ENCODE measurements at regions not wholly inside any gene's neighbourhood (a gene's known extent, or its start where the extent isn't known, plus 50 kb on each side); places are given as distances from the start of the nearest gene placed in this dataset.

GRCh38 chr15:35696767-35697231 is 150.8 kb upstream of the DPH6 start:
- DNase-seq (ENCODE audit: extremely low read depth in 1 of 4, low spot score in 3 of 4) (peak in 3 of 4 experiments; percentile 8 to 53 (median 24)), ATAC-seq (peak; percentile 80), FAIRE-seq (no peak)
- ChIA-PET CTCF (ENCODE audit: low intra/inter-chr PET ratio) (no interaction called here), POLR2A (interaction anchor here (1.6 to 2.1 kb wide), 2 partner anchors 9 to 10 kb away, joined by 3 to 5 read pairs; no protein-coding TSS in a partner anchor)
- Histone ChIP-seq H3K9ac (ENCODE audit: insufficient read depth in 1 of 2, low read depth in 2 of 2, low read length in 2 of 2) (no peak overlapping the region), H3K4me2 (ENCODE audit: insufficient read depth, low read length) (no peak overlapping the region), H3K9me3 (replicated peaks; ENCODE audit: control insufficient read depth, insufficient read depth, low read depth, low read length) (no peaks in the 10 kb centered on the region), H3K4me3 (no peak overlapping the region), H2AFZ (ENCODE audit: low read depth, low read length) (no peak overlapping the region; the same call in 1 of the 2 replicates), H3K9me1 (ENCODE audit: control insufficient read depth, insufficient read depth, low read length) (no peaks in the 10 kb centered on the region), H3K79me2 (ENCODE audit: control insufficient read depth, insufficient read depth, low read length) (no peaks in the 10 kb centered on the region), H3K4me1 (replicated peaks in 1 of 2; ENCODE audit: control insufficient read depth in 2 of 2, insufficient read depth in 2 of 2, low read length in 2 of 2) (peaks cover 0 to 10% of the 10 kb centered on the region in 2 experiments; a peak in 3 of 5 replicates), H3K27me3 (ENCODE audit: control insufficient read depth in 2 of 2, insufficient read depth in 2 of 2, low read length in 2 of 2) (no peaks in the 10 kb centered on the region), H3K27ac (ENCODE audit: extremely low read depth, low read depth, low read length) (no peak overlapping the region), H3K36me3 (ENCODE audit: control insufficient read depth, insufficient read depth, low read length) (no peaks in the 10 kb centered on the region), H4K20me1 (replicated peaks; ENCODE audit: control insufficient read depth, insufficient read depth, low read length) (no peaks in the 10 kb centered on the region)
- intact Hi-C loops (cut with micrococcal nuclease) = no loop called here
- in situ Hi-C loops (cut with MboI) = no loop called here
- WGBS (ENCODE audit: insufficient coverage, low coverage, missing lambda C conversion rate) = 43% methylated on average over 5 of the region's 5 CpGs
- BruUV-seq (replicated peaks) = no TSS peak
- peak; percentile 77; the same call in 1 of the 2 replicates for TF ChIP-seq ATF7 (IDR thresholded peaks at IDR 0.05)
- no peak for TF ChIP-seq FOXK1 (CRISPR knock-in tag; IDR thresholded peaks at IDR 0.05; ENCODE audit: borderline replicate concordance)
- no peak for TF ChIP-seq HDGF (IDR thresholded peaks at IDR 0.05)
- no peak for TF ChIP-seq ZBTB17 (CRISPR knock-in tag; IDR thresholded peaks at IDR 0.05)
- TF ChIP-seq FIP1L1 (IDR thresholded peaks at IDR 0.05; ENCODE audit: low read depth, low read length, poor library complexity, severe bottlenecking) = no peak
- no peak for TF ChIP-seq ZNF589 (CRISPR knock-in tag; IDR thresholded peaks at IDR 0.05; ENCODE audit: low read depth)
- TF ChIP-seq E4F1 (CRISPR knock-in tag; IDR thresholded peaks at IDR 0.05; ENCODE audit: borderline replicate concordance) = no peak
- TF ChIP-seq TAF1 (IDR thresholded peaks at IDR 0.05; ENCODE audit: control insufficient read depth, extremely low read depth, insufficient read depth, low read length, severe bottlenecking) = no peak
- TF ChIP-seq ZC3H8 (IDR thresholded peaks at IDR 0.05) = no peak
- TF ChIP-seq ZNF23 (CRISPR knock-in tag; IDR thresholded peaks at IDR 0.05) = no peak
- TF ChIP-seq HSF4 (CRISPR knock-in tag; IDR thresholded peaks at IDR 0.05; ENCODE audit: borderline replicate concordance) = no peak
- TF ChIP-seq ARID1B (IDR thresholded peaks at IDR 0.05) = peak; percentile 64
- TF ChIP-seq SMARCA5 (IDR thresholded peaks at IDR 0.05) = no peak
- TF ChIP-seq PKNOX1 (IDR thresholded peaks at IDR 0.05) = no peak
